ENCODE measurements at regions not wholly inside any gene's neighbourhood (a gene's known extent, or its start where the extent isn't known, plus 50 kb on each side); places are given as distances from the start of the nearest gene placed in this dataset.

DNA sequence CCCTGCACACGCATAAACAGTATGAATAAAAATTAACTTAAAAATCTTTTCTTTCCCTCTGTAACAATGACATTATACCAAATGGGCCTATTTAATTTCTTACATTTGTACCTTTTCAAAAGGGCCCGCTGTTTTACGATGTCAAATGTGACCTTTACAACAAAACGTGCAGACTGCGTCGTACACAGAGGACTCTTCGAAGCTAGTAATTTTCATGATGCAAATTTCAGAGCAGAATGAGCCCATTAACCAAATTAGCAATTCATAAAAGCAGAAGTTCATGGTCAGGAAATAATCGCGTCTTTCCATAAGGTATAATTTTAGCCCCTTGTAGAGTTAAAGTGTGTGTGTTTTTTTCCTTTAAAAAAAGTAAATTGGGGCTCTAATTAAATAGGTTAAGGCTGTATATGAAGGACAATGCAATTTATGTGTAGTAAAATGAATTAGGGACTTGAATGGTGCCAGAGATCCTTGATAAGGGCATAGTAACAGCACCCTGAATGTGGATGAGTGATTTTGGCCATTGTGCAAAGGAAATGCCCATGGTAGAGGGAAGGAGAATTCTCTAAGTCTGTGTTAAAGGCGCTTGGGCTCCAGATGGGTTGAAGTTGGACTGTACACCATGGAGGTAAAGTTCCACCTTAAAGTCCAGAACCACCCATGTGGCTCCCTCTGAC lies 546.4 kb upstream of the EEF2KMT start:
- H3K27me3 Mint-ChIP-seq (ENCODE audit: unreplicated experiment), result peaks cover 3% of the 10 kb centered on the region
- peaks cover 5% of the 10 kb centered on the region for H3K9me3 Mint-ChIP-seq (ENCODE audit: unreplicated experiment)
- TF ChIP-seq CTCF (IDR thresholded peaks at IDR 0.05; ENCODE audit: partially characterized antibody, unreplicated experiment), result no peak
- H3K4me1 Mint-ChIP-seq (ENCODE audit: low read depth, unreplicated experiment), result peaks cover 4% of the 10 kb centered on the region
- DNase-seq, result no peak
- H3K36me3 Mint-ChIP-seq (ENCODE audit: unreplicated experiment), result no peaks in the 10 kb centered on the region
- H3K27ac Mint-ChIP-seq (ENCODE audit: unreplicated experiment), result no peak overlapping the region
- H3K4me3 Mint-ChIP-seq (ENCODE audit: unreplicated experiment), result no peak overlapping the region

DNA sequence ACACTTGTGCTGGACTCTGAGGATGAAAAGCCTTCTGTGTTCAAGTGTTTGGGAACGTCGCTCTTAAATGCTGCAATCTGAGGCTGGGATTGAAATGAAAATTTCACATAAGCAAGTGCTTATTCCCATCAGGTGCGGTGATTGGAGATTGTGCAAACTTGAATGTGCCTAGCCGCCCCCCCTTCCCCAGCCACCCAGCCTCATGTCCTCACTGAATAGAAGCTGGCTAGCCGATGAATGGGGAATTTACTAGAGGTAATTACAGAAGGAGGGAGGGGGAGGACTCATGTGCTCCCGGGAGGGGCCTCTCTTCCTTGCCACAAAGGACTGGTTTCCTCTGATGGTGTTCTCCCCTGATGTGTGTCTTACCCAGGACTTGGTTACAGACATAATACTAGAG lies 544.8 kb upstream of the EEF2KMT start:
- H3K9me3 Mint-ChIP-seq (ENCODE audit: unreplicated experiment), result peaks cover 3% of the 10 kb centered on the region
- no peak overlapping the region for H3K27ac Mint-ChIP-seq (ENCODE audit: unreplicated experiment)
- no peak for TF ChIP-seq CTCF (IDR thresholded peaks at IDR 0.05; ENCODE audit: partially characterized antibody, unreplicated experiment)
- no peaks in the 10 kb centered on the region for H3K36me3 Mint-ChIP-seq (ENCODE audit: unreplicated experiment)
- H3K4me1 Mint-ChIP-seq (ENCODE audit: low read depth, unreplicated experiment), result peaks cover 4% of the 10 kb centered on the region
- no peak overlapping the region for H3K4me3 Mint-ChIP-seq (ENCODE audit: unreplicated experiment)
- peaks cover 3% of the 10 kb centered on the region for H3K27me3 Mint-ChIP-seq (ENCODE audit: unreplicated experiment)
- no peak for DNase-seq

DNA sequence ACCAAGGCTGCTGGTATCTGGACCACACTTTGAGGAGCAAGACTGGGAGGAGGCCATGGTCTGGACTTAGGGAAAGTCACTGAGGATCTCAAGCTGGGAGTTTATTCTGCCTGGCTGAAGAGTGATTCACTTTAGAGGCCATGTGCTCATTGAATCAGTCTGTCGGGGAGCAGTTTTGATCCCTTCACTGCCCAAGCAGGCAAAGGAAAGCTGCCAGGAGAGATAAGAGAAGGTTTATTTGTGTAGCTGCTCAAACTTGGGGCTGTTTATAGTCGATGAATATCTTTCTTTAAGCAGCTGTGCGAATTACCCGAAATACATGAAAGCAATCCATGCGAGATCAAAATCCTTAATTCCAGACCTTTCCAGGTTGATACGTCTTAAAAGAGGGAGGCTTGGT lies 544.4 kb upstream of the EEF2KMT start:
- TF ChIP-seq CTCF (IDR thresholded peaks at IDR 0.05; ENCODE audit: partially characterized antibody, unreplicated experiment), result no peak
- Mint-ChIP-seq H3K27me3 (ENCODE audit: unreplicated experiment) (no peaks in the 10 kb centered on the region), H3K4me3 (ENCODE audit: unreplicated experiment) (no peak overlapping the region), H3K4me1 (ENCODE audit: low read depth, unreplicated experiment) (peaks cover 4% of the 10 kb centered on the region), H3K36me3 (ENCODE audit: unreplicated experiment) (no peaks in the 10 kb centered on the region), H3K9me3 (ENCODE audit: unreplicated experiment) (peaks cover 3% of the 10 kb centered on the region), H3K27ac (ENCODE audit: unreplicated experiment) (no peak overlapping the region)
- no peak for DNase-seq

GRCh38 chr16:5640883-5641282 lies 543.3 kb upstream of the EEF2KMT start:
- no peak overlapping the region for H3K27ac Mint-ChIP-seq (ENCODE audit: unreplicated experiment)
- H3K36me3 Mint-ChIP-seq (ENCODE audit: unreplicated experiment), result no peaks in the 10 kb centered on the region
- no peaks in the 10 kb centered on the region for H3K27me3 Mint-ChIP-seq (ENCODE audit: unreplicated experiment)
- peaks cover 2% of the 10 kb centered on the region for H3K9me3 Mint-ChIP-seq (ENCODE audit: unreplicated experiment)
- H3K4me3 Mint-ChIP-seq (ENCODE audit: unreplicated experiment), result no peak overlapping the region
- H3K4me1 Mint-ChIP-seq (ENCODE audit: low read depth, unreplicated experiment), result peaks cover 4% of the 10 kb centered on the region
- TF ChIP-seq CTCF (IDR thresholded peaks at IDR 0.05; ENCODE audit: partially characterized antibody, unreplicated experiment), result no peak
- DNase-seq, result no peak

DNA sequence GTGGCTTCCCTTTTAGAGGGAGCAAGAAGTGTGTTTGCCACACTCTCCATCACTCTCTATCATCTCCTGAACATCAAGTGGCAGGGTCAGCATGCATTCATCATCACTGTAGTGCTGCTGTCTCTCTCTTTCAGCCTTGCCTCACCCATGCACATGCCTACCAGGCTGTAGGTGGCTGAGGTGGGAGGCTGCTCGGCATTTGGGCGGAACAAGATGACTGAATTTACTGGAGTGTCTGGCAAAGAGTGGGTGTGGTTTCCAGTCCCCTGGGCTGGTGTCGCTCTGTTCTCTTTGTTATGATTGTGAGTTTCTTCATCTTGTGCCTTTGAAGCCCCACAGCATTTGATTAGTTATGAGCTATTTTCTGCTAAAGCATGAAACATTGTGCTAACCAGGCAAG lies 541.9 kb upstream of the EEF2KMT start:
- Mint-ChIP-seq H3K27me3 (ENCODE audit: unreplicated experiment) (no peaks in the 10 kb centered on the region), H3K36me3 (ENCODE audit: unreplicated experiment) (no peaks in the 10 kb centered on the region), H3K27ac (ENCODE audit: unreplicated experiment) (no peak overlapping the region), H3K4me3 (ENCODE audit: unreplicated experiment) (no peak overlapping the region), H3K9me3 (ENCODE audit: unreplicated experiment) (peaks cover 4% of the 10 kb centered on the region), H3K4me1 (ENCODE audit: low read depth, unreplicated experiment) (peaks cover 4% of the 10 kb centered on the region)
- no peak for DNase-seq
- no peak for TF ChIP-seq CTCF (IDR thresholded peaks at IDR 0.05; ENCODE audit: partially characterized antibody, unreplicated experiment)

Data from glutamatergic neuron (in vitro differentiated cells).